ENCODE measurements at regions not wholly inside any gene's neighbourhood (a gene's known extent, or its start where the extent isn't known, plus 50 kb on each side); places are given as distances from the start of the nearest gene placed in this dataset.

GRCh38 chr2:114063346-114063745 lies 173.5 kb downstream of the ACTR3 start:
- no peak overlapping the region for H4K8ac ChIP-seq (ENCODE audit: low read depth, low read length)
- no peak overlapping the region for H3K18ac ChIP-seq (ENCODE audit: low read length)
- H3K4ac ChIP-seq (ENCODE audit: low read length), result no peak overlapping the region
- no peaks in the 10 kb centered on the region for H3K79me1 ChIP-seq (ENCODE audit: low read depth, low read length)
- H2AFZ ChIP-seq (ENCODE audit: low read length), result no peak overlapping the region
- no peaks in the 10 kb centered on the region for H3K9me3 ChIP-seq (replicated peaks in 1 of 2; ENCODE audit: control insufficient read depth in 2 of 2, insufficient read depth in 1 of 2, low read depth in 1 of 2, low read length in 2 of 2)
- H2BK5ac ChIP-seq (ENCODE audit: low read length), result no peak overlapping the region
- no peak overlapping the region for H2BK15ac ChIP-seq (ENCODE audit: low read length)
- H2BK120ac ChIP-seq (ENCODE audit: low read depth, low read length), result no peak overlapping the region
- H3K27ac ChIP-seq (replicated peaks; ENCODE audit: low read length), result no peak overlapping the region
- no peak overlapping the region for H3K9ac ChIP-seq (ENCODE audit: low read depth, low read length, poor library complexity)
- H3K4me3 ChIP-seq (ENCODE audit: low read length in 2 of 2), result no peak overlapping the region
- no peaks in the 10 kb centered on the region for H3K27me3 ChIP-seq (ENCODE audit: control insufficient read depth in 3 of 3, insufficient read depth in 3 of 3, low read depth in 1 of 3, low read length in 3 of 3)
- H2BK12ac ChIP-seq (ENCODE audit: low read length), result no peak overlapping the region
- no peaks in the 10 kb centered on the region for H3K36me3 ChIP-seq (replicated peaks in 1 of 2; ENCODE audit: control insufficient read depth in 2 of 2, insufficient read depth in 2 of 2, low read length in 2 of 2)
- no peak overlapping the region for H3K4me2 ChIP-seq (ENCODE audit: insufficient read depth, low read length, poor library complexity, severe bottlenecking)
- H4K91ac ChIP-seq (ENCODE audit: low read depth, low read length, poor library complexity), result no peak overlapping the region
- H3K14ac ChIP-seq (ENCODE audit: low read length), result no peak overlapping the region
- WGBS, 2 donors (ENCODE audit: extremely low coverage in 2 of 2, insufficient read length in 2 of 2, insufficient replicate concordance in 1 of 2), result no CpG with 5 or more reads among the region's 4 CpGs
- peaks cover 4 to 6% of the 10 kb centered on the region in 2 donors for H3K4me1 ChIP-seq (ENCODE audit: control insufficient read depth in 2 of 2, insufficient read depth in 1 of 2, low read depth in 1 of 2, low read length in 2 of 2)
- no peak overlapping the region for H2AK5ac ChIP-seq (ENCODE audit: low read depth, low read length)
- no peak overlapping the region for H3K23ac ChIP-seq (ENCODE audit: low read depth, low read length, poor library complexity)
- peak; percentile 11 for DNase-seq (ENCODE audit: low spot score)

GRCh38 chr2:114065731-114066130 lies 175.8 kb downstream of the ACTR3 start:
- no peak overlapping the region for H3K4me2 ChIP-seq (ENCODE audit: insufficient read depth, low read length, poor library complexity, severe bottlenecking)
- no peak overlapping the region for H3K18ac ChIP-seq (ENCODE audit: low read length)
- H3K4me1 ChIP-seq (ENCODE audit: control insufficient read depth in 2 of 2, insufficient read depth in 1 of 2, low read depth in 1 of 2, low read length in 2 of 2), result peaks cover 4 to 6% of the 10 kb centered on the region in 2 donors
- no peaks in the 10 kb centered on the region for H3K27me3 ChIP-seq (ENCODE audit: control insufficient read depth in 3 of 3, insufficient read depth in 3 of 3, low read depth in 1 of 3, low read length in 3 of 3)
- H3K79me1 ChIP-seq (ENCODE audit: low read depth, low read length), result peaks cover 2% of the 10 kb centered on the region
- WGBS, 2 donors (ENCODE audit: extremely low coverage in 2 of 2, insufficient read length in 2 of 2, insufficient replicate concordance in 1 of 2), result no CpG with 5 or more reads among the region's 6 CpGs
- no peak overlapping the region for H2BK5ac ChIP-seq (ENCODE audit: low read length)
- H2AK5ac ChIP-seq (ENCODE audit: low read depth, low read length), result no peak overlapping the region
- no peak overlapping the region for H2BK120ac ChIP-seq (ENCODE audit: low read depth, low read length)
- no peak overlapping the region for H3K14ac ChIP-seq (ENCODE audit: low read length)
- H3K4ac ChIP-seq (ENCODE audit: low read length), result no peak overlapping the region
- H3K23ac ChIP-seq (ENCODE audit: low read depth, low read length, poor library complexity), result no peak overlapping the region
- no peak overlapping the region for H3K9ac ChIP-seq (ENCODE audit: low read depth, low read length, poor library complexity)
- no peak overlapping the region for H2AFZ ChIP-seq (ENCODE audit: low read length)
- H3K27ac ChIP-seq (replicated peaks; ENCODE audit: low read length), result no peak overlapping the region
- no peak overlapping the region for H4K8ac ChIP-seq (ENCODE audit: low read depth, low read length)
- no peaks in the 10 kb centered on the region for H3K36me3 ChIP-seq (replicated peaks in 1 of 2; ENCODE audit: control insufficient read depth in 2 of 2, insufficient read depth in 2 of 2, low read length in 2 of 2)
- H3K9me3 ChIP-seq (replicated peaks in 1 of 2; ENCODE audit: control insufficient read depth in 2 of 2, insufficient read depth in 1 of 2, low read depth in 1 of 2, low read length in 2 of 2), result no peaks in the 10 kb centered on the region
- no peak overlapping the region for H3K4me3 ChIP-seq (ENCODE audit: low read length in 2 of 2)
- H2BK12ac ChIP-seq (ENCODE audit: low read length), result no peak overlapping the region
- no peak overlapping the region for H4K91ac ChIP-seq (ENCODE audit: low read depth, low read length, poor library complexity)
- H2BK15ac ChIP-seq (ENCODE audit: low read length), result no peak overlapping the region
- DNase-seq (ENCODE audit: low spot score), result no peak

DNA sequence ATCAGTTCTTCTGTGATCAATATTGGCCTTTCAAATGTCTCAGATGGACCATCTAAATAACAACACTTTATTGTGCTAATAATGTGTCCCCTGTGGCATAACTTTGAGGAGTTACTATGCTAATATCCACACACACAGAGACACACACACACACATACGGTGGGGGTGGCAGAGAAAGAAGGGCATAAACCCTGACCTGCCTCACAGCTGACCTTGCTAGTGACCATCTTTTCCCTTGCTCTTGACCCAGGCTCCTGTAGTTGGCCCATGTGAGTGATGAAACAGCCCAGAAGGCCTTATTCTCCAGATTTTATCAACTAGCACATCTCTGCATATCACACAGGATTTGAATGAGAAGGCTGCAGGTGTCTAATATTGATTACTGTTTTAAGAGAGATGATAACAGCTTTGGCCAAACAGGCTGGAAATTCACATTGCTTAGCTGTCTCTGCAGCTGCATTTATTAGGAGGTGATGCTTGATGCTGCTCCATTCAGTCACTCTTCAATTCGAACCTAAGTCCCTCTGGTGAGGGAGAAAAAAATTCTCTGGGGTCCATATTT lies 176.4 kb downstream of the ACTR3 start:
- Histone ChIP-seq H4K91ac (ENCODE audit: low read depth, low read length, poor library complexity) (no peak overlapping the region), H2BK12ac (ENCODE audit: low read length) (no peak overlapping the region), H3K9ac (ENCODE audit: low read depth, low read length, poor library complexity) (no peak overlapping the region), H3K27me3 (ENCODE audit: control insufficient read depth in 3 of 3, insufficient read depth in 3 of 3, low read depth in 1 of 3, low read length in 3 of 3) (no peaks in the 10 kb centered on the region), H3K27ac (replicated peaks; ENCODE audit: low read length) (no peak overlapping the region), H3K4me3 (ENCODE audit: low read length in 2 of 2) (no peak overlapping the region), H4K8ac (ENCODE audit: low read depth, low read length) (no peak overlapping the region), H2BK5ac (ENCODE audit: low read length) (no peak overlapping the region), H3K4me1 (ENCODE audit: control insufficient read depth in 2 of 2, insufficient read depth in 1 of 2, low read depth in 1 of 2, low read length in 2 of 2) (peaks cover 4 to 6% of the 10 kb centered on the region in 2 donors), H3K18ac (ENCODE audit: low read length) (no peak overlapping the region), H3K9me3 (replicated peaks in 1 of 2; ENCODE audit: control insufficient read depth in 2 of 2, insufficient read depth in 1 of 2, low read depth in 1 of 2, low read length in 2 of 2) (no peaks in the 10 kb centered on the region), H3K14ac (ENCODE audit: low read length) (no peak overlapping the region), H3K4me2 (ENCODE audit: insufficient read depth, low read length, poor library complexity, severe bottlenecking) (no peak overlapping the region), H2BK15ac (ENCODE audit: low read length) (no peak overlapping the region), H2BK120ac (ENCODE audit: low read depth, low read length) (no peak overlapping the region), H3K36me3 (replicated peaks in 1 of 2; ENCODE audit: control insufficient read depth in 2 of 2, insufficient read depth in 2 of 2, low read length in 2 of 2) (no peaks in the 10 kb centered on the region), H3K4ac (ENCODE audit: low read length) (no peak overlapping the region), H3K23ac (ENCODE audit: low read depth, low read length, poor library complexity) (no peak overlapping the region), H2AFZ (ENCODE audit: low read length) (no peak overlapping the region), H2AK5ac (ENCODE audit: low read depth, low read length) (no peak overlapping the region), H3K79me1 (ENCODE audit: low read depth, low read length) (peaks cover 2% of the 10 kb centered on the region)
- DNase-seq (ENCODE audit: low spot score), result no peak
- whole genome bisulfite sequencing, 2 donors (ENCODE audit: extremely low coverage in 2 of 2, insufficient read length in 2 of 2, insufficient replicate concordance in 1 of 2), result no CpG with 5 or more reads among the region's 2 CpGs

- Histone ChIP-seq H2AFZ (ENCODE audit: low read length) (no peak overlapping the region), H2BK12ac (ENCODE audit: low read length) (no peak overlapping the region), H3K18ac (ENCODE audit: low read length) (no peak overlapping the region), H3K27ac (replicated peaks; ENCODE audit: low read length) (no peak overlapping the region), H3K4me2 (ENCODE audit: insufficient read depth, low read length, poor library complexity, severe bottlenecking) (no peak overlapping the region), H3K9me3 (replicated peaks in 1 of 2; ENCODE audit: control insufficient read depth in 2 of 2, insufficient read depth in 1 of 2, low read depth in 1 of 2, low read length in 2 of 2) (no peaks in the 10 kb centered on the region), H4K8ac (ENCODE audit: low read depth, low read length) (no peak overlapping the region), H2BK15ac (ENCODE audit: low read length) (no peak overlapping the region), H3K27me3 (ENCODE audit: control insufficient read depth in 3 of 3, insufficient read depth in 3 of 3, low read depth in 1 of 3, low read length in 3 of 3) (no peaks in the 10 kb centered on the region), H3K23ac (ENCODE audit: low read depth, low read length, poor library complexity) (no peak overlapping the region), H3K79me1 (ENCODE audit: low read depth, low read length) (peaks cover 2% of the 10 kb centered on the region), H3K4ac (ENCODE audit: low read length) (no peak overlapping the region), H3K4me3 (ENCODE audit: low read length in 2 of 2) (no peak overlapping the region), H3K14ac (ENCODE audit: low read length) (no peak overlapping the region), H2AK5ac (ENCODE audit: low read depth, low read length) (no peak overlapping the region), H4K91ac (ENCODE audit: low read depth, low read length, poor library complexity) (no peak overlapping the region), H2BK120ac (ENCODE audit: low read depth, low read length) (no peak overlapping the region), H3K4me1 (ENCODE audit: control insufficient read depth in 2 of 2, insufficient read depth in 1 of 2, low read depth in 1 of 2, low read length in 2 of 2) (peaks cover 0 to under 1% of the 10 kb centered on the region in 2 donors), H2BK5ac (ENCODE audit: low read length) (no peak overlapping the region), H3K36me3 (replicated peaks in 1 of 2; ENCODE audit: control insufficient read depth in 2 of 2, insufficient read depth in 2 of 2, low read length in 2 of 2) (no peaks in the 10 kb centered on the region), H3K9ac (ENCODE audit: low read depth, low read length, poor library complexity) (no peak overlapping the region)
- peak; percentile 24 for DNase-seq (ENCODE audit: low spot score)
- WGBS, 2 donors (ENCODE audit: extremely low coverage in 2 of 2, insufficient read length in 2 of 2, insufficient replicate concordance in 1 of 2), result no CpG with 5 or more reads among the region's 3 CpGs
These were observed 178.5 kb downstream of the ACTR3 start for GRCh38 chr2:114068438-114068837.

Data from neuronal stem cell (in vitro differentiated cells).